K562 (cell line): ENCODE measurements at regions not wholly inside any gene's neighbourhood (a gene's known extent, or its start where the extent isn't known, plus 50 kb on each side); places are given as distances from the start of the nearest gene placed in this dataset.

Experiments
- CEBPZ ChIP-seq: fragments of 150-350 bp; IDR thresholded peaks from 2 replicates; pipeline ENCODE4 v1.6.1; 2014; ENCODE audit warnings: low read depth, mild to moderate bottlenecking, low read length, borderline replicate concordance
- HOXB6 ChIP-seq: fragments of 250-450 bp; sonication (Bioruptor Pico); IDR thresholded peaks from 2 replicates; pipeline ENCODE4 v1.5.1; 2022; ENCODE audit warnings: mild to moderate bottlenecking, borderline replicate concordance
- JUND ChIP-seq, 2 experiments: IDR thresholded peaks; 2 replicates in 1 of 2; 3 replicates in 1 of 2; pipeline ENCODE4 v1.6.1; 2011; ENCODE audit warnings: borderline replicate concordance in 2 of 2, low read depth in 2 of 2, low read length in 2 of 2, improper control_type of control experiment in 1 of 2, missing biosample characterization in 1 of 2, missing genetic modification characterization in 1 of 2, missing genetic modification reagents in 1 of 2

- TF ChIP-seq CEBPZ (no peak), HOXB6 (CRISPR knock-in tag) (no peak), JUND (IDR thresholded peaks at IDR 0.05; ENCODE audit: borderline replicate concordance, low read depth, low read length) (no peak), JUND (tag; IDR thresholded peaks at IDR 0.05; ENCODE audit: borderline replicate concordance, low read depth, low read length) (no peak)
These were observed 119.4 kb upstream of the VANGL1 start for GRCh38 chr1:115522386-115522785.
